Cerebellar cortex (tissue), 1 donor: ENCODE measurements at regions not wholly inside any gene's neighbourhood (a gene's known extent, or its start where the extent isn't known, plus 50 kb on each side); places are given as distances from the start of the nearest gene placed in this dataset.
A peak's percentile ranks its signal among the peaks of the same experiment; 100 is the strongest.

Source experiments
- DNase-seq: peaks from one replicate; pipeline ENCODE4 v3.0.0-alpha.2; 2015; ENCODE audit warnings: low spot score

DNA sequence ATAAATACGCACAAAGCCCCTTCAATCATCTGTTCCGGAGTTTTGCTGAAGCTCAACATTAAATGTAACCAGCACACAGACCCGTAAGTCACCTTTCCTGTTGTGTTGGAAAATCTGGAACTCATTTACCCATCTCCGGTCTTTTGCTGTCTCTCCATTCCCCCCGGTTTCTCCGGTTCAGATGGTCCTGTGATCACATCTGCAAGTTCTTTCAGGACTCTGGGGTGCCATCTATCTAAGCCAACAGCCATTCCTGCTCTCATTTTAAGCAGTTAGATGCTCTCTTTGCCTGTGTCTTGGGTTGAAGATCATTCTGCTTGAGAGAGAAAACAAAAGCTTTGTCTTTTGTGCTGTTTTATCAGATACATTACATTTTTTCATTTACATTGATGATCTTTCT is 91.7 kb upstream of the TGIF1 start:
- no peak for DNase-seq

DNA sequence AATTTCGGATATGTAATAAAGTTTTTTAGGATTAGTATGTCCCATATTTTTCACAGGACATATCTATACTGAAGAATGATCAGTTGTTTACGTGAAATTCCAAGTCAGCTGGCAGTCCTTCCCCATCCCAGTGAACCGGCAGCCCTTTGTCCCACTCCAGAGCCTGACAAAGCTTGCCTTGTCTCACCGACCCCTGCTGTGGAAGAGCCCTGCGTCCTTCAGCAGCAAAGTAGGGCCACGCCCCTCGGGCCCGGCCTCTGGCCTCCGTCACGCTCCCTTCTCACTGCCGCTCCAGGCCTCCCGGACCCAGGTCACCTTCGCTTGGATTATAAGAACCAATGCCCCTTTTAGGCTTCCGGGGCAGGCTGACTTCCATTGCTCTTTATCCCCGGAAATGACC is 89.8 kb upstream of the TGIF1 start:
- no peak for DNase-seq

DNA sequence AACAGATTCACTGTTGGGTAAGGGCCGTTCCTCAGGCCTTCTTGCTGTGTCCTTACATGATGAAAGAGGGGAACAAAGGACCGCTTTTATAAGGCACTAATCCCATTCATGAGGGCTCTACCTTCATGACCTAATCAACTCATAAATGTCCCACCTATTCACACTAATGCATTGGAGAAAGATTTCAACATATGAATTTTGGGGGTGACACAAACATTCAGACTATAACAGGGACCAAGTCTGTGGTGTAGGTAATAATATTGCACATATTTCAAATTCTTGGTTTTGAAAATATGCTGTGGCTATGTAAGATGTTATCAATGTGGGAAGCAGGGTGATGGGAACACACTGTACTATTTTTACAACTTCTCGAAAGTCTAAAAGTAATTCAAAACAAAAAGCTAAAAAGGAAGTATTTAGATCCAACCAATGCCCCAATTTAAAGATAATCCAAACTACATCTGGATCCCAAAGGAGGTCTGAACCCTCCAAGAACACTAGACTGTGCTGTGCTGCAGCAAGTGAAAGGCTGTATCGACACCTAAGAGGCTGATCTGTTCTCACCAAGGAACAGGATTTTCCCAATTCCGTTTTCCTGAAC is 82.4 kb upstream of the TGIF1 start:
- no peak for DNase-seq

DNA sequence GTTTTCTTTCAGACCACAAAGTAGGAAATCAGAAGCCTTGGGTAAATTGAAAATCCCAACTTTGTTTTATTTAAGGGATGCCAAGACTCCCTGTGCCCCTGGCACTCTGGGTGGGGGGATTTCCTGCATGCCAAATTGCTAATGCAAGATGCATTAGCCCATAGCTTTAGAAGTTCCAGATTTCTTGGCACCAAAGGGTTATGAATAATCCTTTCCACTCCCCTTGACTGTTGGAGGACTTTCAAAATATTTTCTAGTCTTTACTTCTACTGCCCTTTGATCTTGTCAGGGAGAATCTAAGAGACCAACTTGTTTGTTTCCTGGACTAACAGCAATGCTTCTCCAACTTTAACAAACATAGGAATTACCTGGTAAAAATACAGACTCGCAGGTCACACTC is 81.8 kb upstream of the TGIF1 start:
- no peak for DNase-seq

DNA sequence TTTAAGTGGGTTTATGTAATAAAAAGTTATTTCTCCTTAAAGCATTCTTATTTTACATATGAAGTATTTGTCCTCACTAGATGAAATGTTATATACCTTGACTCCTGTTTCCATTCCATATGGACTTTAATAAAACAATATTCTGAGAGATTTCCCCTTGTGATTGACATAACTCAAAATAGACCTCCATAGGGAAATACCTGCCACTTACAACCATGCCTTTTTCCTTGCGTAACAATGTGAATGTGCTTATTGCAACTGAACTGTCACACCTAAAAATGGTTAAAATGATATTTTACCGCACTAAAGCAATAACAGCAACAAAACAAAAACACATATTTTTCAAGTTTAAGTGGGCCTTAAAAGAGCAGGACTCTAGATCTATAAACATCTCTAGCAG is 70.3 kb upstream of the TGIF1 start:
- DNase-seq: no peak

DNA sequence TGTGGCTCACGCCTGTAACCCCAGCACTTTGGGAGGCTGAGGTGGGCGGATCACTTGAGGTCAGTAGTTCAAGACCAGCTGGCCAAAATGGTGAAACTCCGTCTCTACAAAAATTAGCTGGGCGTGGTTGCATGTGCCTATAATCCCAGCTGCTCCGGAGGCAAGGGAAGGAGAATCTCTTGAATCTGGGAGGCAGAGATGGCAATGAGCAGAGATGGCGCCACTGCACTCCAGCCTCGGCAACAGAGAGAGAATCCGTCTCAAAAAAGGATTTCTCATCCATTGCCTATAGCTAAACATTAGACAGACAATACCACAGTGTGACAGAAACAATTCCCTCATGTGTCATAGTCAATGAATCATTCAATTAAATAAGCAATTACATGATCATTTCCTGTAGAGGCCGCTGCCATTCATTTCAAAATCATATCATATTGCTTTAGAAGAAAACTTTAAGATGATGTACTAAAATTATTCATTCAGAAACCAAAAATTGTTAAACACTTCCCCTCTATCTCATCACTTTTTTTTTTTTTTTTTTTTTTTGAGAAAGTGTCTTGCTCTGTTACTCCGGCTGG is 69.5 kb upstream of the TGIF1 start:
- no peak for DNase-seq

DNA sequence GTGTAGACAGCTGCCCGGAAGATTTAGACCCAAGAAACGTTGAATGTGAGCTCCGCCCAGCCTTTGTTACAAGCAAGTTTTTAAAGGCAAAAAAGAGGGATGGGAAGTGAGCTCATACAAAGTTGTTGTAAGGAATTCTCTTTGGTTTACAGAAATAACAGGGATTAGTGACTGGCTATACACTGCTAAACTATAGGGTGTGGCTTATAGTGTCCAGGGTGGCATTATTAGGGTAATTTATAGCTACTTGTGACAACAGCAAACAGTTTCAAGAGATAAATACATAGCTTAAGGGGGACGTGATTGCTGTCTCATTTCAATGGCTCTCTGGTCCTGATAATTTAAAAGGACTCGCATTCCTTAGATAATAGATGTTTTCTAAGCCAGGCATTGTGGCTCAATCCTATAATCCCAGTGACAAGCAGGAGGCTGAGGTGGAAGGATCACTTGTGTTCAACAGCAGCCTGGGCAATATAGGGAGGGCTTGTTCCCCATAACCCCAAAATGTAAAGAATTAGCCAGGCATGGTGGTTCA is 66.5 kb upstream of the TGIF1 start:
- peak; percentile 87 for DNase-seq

DNA sequence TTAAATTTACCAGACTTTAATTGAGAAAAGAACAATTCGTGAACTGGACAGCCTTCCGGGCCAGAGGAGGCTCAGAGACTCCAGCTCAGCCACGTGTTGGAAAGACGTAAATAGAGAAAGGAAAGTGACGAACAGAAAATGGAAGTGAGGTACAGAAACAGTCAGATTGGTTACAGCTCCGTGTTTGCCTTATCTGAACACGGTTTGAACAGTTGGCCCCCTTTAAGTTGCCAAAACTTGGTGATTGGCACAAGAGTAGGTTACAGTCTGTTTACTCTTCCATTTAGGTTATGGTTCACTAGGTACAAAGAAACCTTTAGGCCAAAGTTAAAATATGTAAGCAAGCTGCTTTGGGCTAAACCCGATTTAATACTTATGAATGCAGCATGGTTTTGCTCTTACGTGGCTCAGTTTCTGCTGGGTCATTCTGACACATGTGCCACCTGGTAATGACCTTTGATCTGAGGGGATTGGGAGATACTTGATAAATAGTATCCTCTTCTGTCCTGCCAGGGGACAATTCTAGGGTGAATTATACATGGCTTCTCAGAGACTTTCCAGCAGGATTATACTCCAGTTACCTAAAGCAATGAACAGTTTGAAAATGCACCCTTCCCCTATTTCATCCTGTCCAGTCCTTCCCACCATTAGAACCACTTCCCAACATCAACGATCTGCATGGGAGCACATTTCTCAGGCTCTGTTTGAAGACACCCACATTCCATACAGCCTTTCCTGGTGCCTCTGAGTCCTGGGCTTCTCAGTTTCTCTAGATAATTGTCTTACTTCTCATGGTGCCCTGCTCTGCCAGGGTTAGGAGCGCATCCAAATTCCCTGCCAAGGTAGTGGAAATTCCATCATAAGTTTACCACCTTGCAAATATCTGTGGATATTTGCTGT is 65.1 kb upstream of the TGIF1 start:
- DNase-seq: peak; percentile 72

DNA sequence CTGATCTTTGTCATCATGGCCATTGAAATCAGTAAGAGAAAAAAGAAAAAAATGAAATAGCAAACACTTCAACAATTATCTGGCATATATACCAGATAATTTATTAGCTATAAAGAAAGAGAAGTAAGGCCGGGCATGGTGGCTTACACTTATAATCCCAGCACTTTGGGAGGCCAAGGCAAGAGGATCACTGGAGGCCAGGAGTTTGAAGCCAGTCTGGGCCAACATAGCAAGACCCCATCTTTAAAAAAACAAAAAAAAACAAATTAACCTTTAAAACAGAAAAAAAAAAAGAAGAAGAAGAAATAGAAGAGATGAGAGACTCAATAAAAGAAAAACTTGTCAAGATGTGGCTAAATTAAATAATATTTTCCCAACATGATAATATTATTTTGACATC is 61.6 kb upstream of the TGIF1 start:
- DNase-seq: no peak

DNA sequence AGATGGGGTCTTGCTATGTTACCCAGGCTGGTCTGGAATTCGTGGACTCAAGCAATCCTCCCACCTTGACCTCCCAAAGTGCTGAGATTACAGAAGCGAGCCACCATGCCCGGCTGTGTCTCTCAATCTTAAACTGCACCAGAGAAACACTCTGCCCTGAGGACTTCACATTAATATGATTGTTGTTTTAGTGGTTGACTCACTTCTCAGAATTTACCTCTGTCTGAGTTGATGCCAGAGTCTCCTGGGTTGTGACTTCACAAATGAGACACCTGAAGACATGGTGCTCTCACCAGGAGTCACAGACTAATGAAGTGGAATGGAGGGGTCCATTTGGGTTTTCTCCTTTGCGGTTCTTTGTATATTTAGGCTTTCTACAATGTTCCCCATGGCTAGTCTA is 61.0 kb upstream of the TGIF1 start:
- no peak for DNase-seq

DNA sequence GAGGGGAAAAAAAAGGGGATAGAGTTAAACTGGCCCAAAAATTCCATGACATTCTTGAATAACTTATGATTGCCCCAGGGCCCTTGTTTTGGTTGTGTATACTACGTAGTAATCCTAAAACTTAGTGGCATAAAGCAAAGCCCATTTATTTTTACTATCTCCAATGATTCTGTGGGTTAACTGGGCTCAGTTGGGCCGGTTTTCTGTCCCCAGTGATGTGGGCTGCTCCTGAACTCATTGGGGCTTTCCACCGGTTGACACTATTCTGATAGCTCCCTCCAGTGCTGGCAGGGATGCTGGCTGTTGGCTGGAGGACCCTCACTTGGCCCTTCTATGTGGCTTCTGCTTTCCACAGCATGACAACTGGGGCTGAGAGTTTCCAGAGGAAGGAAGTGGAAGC is 60.0 kb upstream of the TGIF1 start:
- no peak for DNase-seq

DNA sequence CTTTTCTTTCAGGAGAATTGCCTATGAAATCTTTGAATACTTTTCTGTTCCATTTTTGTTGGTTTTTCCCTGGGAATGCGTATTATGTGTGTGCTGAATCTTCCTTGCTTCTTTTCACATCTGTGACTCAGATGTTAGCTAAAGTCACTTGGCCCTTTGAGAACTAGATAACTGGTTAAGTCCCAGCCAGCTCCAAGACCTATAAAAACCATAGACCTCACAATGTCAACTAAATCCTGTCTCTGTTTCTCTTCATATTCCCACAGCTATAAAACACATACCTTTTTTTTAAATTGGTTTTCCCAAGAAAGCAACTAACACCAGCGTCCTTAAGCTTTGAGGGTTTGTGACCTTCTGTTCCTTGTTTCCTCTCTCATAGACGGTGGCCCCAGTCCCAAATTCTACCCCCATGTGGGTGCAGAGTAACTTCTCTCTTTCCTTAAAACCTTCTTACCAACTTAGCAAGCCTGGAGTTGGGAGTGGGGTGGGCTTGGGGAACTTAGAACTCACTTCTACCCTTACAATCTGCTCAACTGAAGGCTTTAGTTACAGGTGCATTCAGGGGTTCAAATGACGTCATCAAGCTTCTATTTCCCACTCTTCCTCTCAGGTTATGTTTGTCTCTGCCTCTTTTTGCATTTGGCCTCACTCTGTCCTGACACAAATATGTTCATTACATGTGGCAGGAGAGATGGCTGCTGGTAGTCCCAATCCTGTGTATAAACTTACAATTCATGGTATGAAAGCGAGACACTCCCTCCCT is 58.1 kb upstream of the TGIF1 start:
- no peak for DNase-seq

DNA sequence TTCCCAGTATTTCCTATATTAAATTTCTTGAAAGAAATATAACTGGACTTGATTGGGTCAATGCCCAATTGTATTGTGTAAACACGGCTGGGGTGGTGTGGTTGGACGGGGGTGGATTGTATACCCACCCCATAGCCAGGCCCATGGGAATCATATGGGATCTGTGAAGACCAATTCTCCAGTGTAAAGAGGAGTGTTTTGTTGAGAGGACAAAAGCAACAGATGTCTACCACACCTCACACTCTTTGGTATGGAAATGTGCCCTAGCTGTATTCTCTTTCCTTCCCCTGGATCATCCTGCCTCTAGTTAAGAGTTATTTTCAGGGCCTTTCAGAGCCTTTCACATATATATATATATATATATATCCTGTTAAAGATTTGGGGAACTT is 57.5 kb upstream of the TGIF1 start:
- no peak for DNase-seq

DNA sequence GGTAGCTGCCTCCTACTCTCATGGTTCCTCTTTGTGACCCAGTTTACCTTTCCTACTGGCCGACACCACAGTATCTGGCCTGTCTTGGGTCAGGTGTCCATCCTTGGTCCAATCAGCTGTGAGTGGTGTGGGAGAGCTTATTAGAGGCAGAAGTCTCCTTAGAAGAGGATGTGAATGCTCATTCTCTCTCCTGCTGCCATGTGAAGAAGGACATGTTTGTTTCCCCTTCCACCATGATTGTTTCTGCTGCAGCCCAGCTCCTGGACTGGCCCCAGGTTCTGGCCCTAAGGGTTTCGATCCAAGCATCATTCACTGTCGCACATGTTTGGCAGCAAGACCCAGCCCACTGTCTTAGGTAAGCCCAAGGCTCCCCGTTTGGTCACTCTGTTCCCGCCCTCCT is 55.3 kb upstream of the TGIF1 start:
- no peak for DNase-seq

DNA sequence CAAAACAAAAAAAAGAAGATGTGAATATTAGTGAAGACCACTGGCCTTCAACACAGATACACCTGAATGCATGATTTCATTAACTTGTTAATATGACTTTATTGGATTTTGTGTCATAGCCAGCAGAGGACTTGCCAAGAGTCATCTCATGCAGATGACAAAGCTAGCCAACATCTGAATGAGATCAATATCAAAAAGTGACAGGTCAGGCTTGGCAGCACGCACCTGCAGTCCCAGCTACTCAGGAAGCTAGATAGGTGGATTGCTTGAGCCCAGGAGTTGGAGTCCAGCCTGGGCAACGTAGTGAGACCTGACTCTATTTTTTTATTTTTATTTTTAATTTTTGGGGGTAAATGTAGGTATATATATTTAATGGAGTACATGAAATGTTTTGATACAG is 54.5 kb upstream of the TGIF1 start:
- DNase-seq: no peak

DNA sequence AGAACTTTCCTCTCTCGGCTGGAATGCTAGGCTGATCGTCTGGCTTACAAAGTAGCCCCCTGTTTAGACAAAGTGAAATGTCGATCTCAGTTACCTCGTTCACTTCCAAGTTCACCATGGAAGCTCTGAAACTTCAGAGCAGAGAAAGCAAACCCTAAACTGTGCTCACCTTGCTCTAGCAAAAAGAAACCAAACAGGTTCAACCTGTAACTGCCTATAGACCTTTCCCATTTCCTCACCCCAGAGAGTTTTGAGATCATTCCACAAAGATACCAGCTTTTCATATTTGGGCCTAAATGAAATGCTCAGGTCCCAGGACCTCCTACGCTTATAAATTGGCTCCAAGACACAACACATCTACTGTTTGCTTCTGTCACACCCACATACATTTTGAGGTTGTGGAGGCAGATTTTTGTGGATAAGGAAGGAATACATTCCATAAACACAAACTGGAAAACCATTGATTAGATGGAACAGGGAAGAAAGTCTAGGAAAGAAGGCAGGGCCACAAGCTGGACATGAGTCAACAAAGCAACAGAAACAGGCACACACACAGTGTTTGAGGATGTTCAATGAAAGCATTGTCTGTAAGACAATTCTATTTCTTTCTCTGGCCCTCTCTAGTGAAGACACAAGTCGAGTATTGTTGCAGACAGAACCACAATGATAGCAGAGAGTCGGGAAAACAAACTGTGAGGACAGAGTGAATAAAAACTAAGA is 52.8 kb upstream of the TGIF1 start:
- no peak for DNase-seq

DNA sequence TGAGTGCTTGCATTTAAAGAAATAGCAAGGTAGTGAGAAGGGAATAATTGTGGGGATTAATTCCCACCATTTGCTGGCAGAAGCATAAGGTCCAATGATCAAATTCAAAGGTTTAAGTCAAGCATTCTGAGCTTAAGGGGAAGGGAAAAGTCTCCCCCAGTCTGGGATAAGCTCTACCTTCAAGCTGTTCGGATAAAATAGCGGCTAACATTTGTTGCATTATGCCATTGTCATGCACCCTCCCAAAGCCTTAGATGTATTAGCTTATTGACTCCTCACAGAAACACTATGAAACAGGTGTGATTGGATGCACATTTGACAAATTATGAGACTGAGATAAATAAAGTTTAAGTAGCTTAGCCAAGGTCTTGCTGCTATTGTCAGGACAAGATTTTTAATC is 52.2 kb upstream of the TGIF1 start:
- DNase-seq: no peak
